Transverse colon (tissue), 4 donors: ENCODE measurements at regions not wholly inside any gene's neighbourhood (a gene's known extent, or its start where the extent isn't known, plus 50 kb on each side); places are given as distances from the start of the nearest gene placed in this dataset.

Experiments used
- DNase-seq: peaks from one replicate; pipeline ENCODE4 v3.0.0-alpha.2; 2019
- H3K27ac ChIP-seq, 4 donors: fragments of 200-600 bp; sonication (generic); 2 replicates each; pipeline ENCODE4 v1.5.1; 2016 to 2018; ENCODE audit warnings: inconsistent platforms in 4 of 4
- H3K27me3 ChIP-seq: fragments of 200-600 bp; sonication (generic); 2 replicates; pipeline ENCODE4 v1.5.1; 2017; ENCODE audit warnings: inconsistent platforms
- H3K36me3 ChIP-seq, 4 donors: fragments of 200-600 bp; sonication (generic); 2 replicates each; pipeline ENCODE4 v1.5.1; 2017 to 2019; ENCODE audit warnings: inconsistent platforms in 4 of 4
- H3K4me1 ChIP-seq, 4 donors: fragments of 200-600 bp; sonication (generic); 2 replicates each; pipeline ENCODE4 v1.5.1; 2017 to 2020; ENCODE audit warnings: inconsistent platforms in 4 of 4
- H3K4me3 ChIP-seq, 4 donors: fragments of 200-600 bp; sonication (generic); 1 replicate in 1 of 4; 2 replicates in 3 of 4; pipeline versions ENCODE4 v1.5.1 to v1.6.1; 2017 to 2019; ENCODE audit warnings: inconsistent platforms in 4 of 4
- H3K9me3 ChIP-seq, 2 donors: fragments of 200-600 bp; sonication (generic); 2 replicates each; pipeline ENCODE4 v1.5.1; 2017 to 2019; ENCODE audit warnings: inconsistent platforms in 2 of 2
- EP300 ChIP-seq: sonication (generic); formaldehyde crosslinking; IDR thresholded peaks from one replicate; pipeline ENCODE4 v1.6.1; 2017; ENCODE audit warnings: antibody characterized with exemption, low read depth
- POLR2A ChIP-seq: fragments of 450-650 bp; IDR thresholded peaks from one replicate; pipeline ENCODE4 v1.6.1; 2016; ENCODE audit warnings: antibody characterized with exemption, mild to moderate bottlenecking, moderate library complexity
- POLR2AphosphoS5 ChIP-seq, 3 donors: sonication (generic); formaldehyde crosslinking; IDR thresholded peaks; one replicate each; pipeline ENCODE4 v1.6.1; 2016; ENCODE audit warnings: antibody characterized with exemption in 3 of 3
- WGBS, 2 donors: methylation state at CpG; one replicate each; pipeline ENCODE4 v1.1.5; 2018; ENCODE audit warnings: low coverage in 1 of 2; 5-methylcytosine and 5-hydroxymethylcytosine counted together
- in situ Hi-C, 4 donors: fragments of 200-750 bp; cut with MboI; loops; one replicate each; pipeline versions ENCODE4 v1.15.0 to v1.15.1; 2017; ENCODE audit warnings: low sequenced_read_pairs in 3 of 4, low pct_ligation_motif_present in 1 of 4, low pct_unique_long_range_greater_than_20kb in 1 of 4
- intact Hi-C: fragments of 100-400 bp; cut with DNase I; formaldehyde crosslinking; loops from one replicate; pipeline ENCODE4 v1.15.1; 2023; ENCODE audit warnings: low total_unique reads
- TF ChIP-seq, protein P1 (sequence below), 5 experiments: fragments of 200-600 bp in 3 of 5; fragments of 450-650 bp in 2 of 5; sonication (generic) in 3 of 5; IDR thresholded peaks; 1 replicate in 2 of 5; 2 replicates in 3 of 5; pipeline ENCODE4 v1.5.1; 2016 to 2017; ENCODE audit warnings: antibody characterized with exemption in 5 of 5, inconsistent platforms in 3 of 5, mild to moderate bottlenecking in 2 of 5, moderate library complexity in 1 of 5

DNA sequence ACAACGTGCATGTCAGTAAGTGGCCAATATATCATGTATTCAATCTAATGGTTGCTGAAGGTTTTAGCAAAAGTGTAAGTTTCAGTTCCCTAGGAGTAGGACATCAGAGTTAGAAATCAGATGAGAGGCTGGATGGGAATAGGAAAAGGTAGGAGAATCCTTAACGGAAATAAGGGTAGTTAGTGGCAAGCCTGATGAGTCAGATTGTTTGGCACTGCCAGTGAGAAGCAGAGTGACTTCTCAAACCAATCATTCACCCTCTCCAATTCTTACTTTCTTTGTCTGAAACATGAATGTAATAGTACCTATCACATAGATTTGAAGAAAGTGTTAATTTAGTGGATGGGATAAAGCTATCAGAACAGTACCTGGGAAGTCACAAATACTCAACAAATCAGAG, 894.0 kb downstream of the NTRK3 start:
- Histone ChIP-seq H3K4me1 (no peaks in the 10 kb centered on the region), H3K9me3 (no peaks in the 10 kb centered on the region), H3K4me3 (no peak overlapping the region), H3K36me3 (no peaks in the 10 kb centered on the region), H3K27me3 (no peaks in the 10 kb centered on the region), H3K27ac (no peak overlapping the region)
- TF ChIP-seq EP300 (no peak), POLR2AphosphoS5 (IDR thresholded peaks at IDR 0.05) (no peak), POLR2A (no peak)
- TF ChIP-seq, protein P1, sequence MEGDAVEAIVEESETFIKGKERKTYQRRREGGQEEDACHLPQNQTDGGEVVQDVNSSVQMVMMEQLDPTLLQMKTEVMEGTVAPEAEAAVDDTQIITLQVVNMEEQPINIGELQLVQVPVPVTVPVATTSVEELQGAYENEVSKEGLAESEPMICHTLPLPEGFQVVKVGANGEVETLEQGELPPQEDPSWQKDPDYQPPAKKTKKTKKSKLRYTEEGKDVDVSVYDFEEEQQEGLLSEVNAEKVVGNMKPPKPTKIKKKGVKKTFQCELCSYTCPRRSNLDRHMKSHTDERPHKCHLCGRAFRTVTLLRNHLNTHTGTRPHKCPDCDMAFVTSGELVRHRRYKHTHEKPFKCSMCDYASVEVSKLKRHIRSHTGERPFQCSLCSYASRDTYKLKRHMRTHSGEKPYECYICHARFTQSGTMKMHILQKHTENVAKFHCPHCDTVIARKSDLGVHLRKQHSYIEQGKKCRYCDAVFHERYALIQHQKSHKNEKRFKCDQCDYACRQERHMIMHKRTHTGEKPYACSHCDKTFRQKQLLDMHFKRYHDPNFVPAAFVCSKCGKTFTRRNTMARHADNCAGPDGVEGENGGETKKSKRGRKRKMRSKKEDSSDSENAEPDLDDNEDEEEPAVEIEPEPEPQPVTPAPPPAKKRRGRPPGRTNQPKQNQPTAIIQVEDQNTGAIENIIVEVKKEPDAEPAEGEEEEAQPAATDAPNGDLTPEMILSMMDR (IDR thresholded peaks at IDR 0.05) = no peak
- DNase-seq = no peak
- 43 to 61% methylated on average over 2 of the region's 2 CpGs for WGBS, 2 donors
- intact Hi-C loops = no loop called here
- in situ Hi-C loops = no loop called here

DNA sequence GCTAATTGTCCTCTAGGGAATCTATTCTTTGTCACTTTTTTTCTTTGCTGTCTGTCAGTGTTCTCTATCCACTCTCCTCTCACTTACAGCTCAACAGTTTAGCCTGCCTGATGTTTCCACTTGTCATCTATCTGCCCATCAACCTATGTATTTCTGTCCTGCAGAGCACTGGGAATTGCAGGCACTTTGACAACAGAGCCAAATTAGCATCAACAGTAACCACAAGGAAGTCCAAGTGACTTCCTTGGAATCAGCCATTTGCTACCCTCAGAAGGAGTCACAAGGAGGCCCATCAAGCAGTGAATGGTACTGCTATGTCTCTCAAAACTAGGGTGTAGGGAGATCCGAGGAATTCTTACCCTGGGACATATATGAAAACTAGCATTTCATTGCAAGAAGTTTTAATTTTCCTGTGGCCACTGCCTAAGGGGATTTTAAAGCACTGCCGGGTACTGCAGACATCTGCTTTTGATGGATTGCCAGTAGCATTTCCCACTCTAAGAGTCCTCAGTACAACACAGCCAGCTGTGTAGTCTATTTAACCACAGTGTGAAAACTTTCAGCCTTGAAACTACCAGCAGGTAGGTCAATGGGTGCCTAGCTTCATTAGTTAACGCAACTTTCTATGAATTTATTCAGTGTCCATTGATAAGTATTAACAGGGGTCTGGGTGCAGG, 898.8 kb downstream of the NTRK3 start:
- WGBS, 2 donors = 50 to 54% methylated on average over 1 to 3 of the region's 3 CpGs
- DNase-seq = no peak
- Histone ChIP-seq H3K27ac (no peak overlapping the region), H3K27me3 (no peaks in the 10 kb centered on the region), H3K9me3 (no peaks in the 10 kb centered on the region), H3K36me3 (no peaks in the 10 kb centered on the region), H3K4me1 (no peaks in the 10 kb centered on the region), H3K4me3 (no peak overlapping the region)
- TF ChIP-seq EP300 (no peak), POLR2A (no peak), POLR2AphosphoS5 (IDR thresholded peaks at IDR 0.05) (no peak)
- TF ChIP-seq, protein P1 (IDR thresholded peaks at IDR 0.05) = no peak
- intact Hi-C loops (no loop called here), in situ Hi-C loops (no loop called here)

DNA sequence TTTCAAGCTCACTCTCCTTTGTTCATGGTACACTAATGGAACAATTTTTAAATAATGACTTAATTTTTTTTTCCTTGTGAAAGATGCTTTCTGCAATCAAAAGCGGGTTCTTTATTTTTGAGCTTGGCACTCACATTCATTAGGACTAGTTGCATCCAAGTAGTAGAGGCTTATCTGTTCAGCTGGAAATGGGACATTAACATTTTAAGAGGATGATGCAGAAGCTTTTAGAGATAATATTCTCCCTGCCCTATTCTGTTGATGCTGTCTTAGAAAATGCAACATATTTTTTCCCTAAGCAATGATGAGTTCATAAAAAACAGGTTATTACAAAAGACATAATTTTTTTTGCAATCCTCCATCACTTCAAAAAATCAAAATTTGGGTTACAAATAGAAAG, 900.6 kb downstream of the NTRK3 start:
- Histone ChIP-seq H3K4me1 (no peaks in the 10 kb centered on the region), H3K27ac (no peak overlapping the region), H3K27me3 (no peaks in the 10 kb centered on the region), H3K36me3 (no peaks in the 10 kb centered on the region), H3K9me3 (no peaks in the 10 kb centered on the region), H3K4me3 (no peak overlapping the region)
- no peak for DNase-seq
- in situ Hi-C loops (no loop called here), intact Hi-C loops (no loop called here)
- TF ChIP-seq EP300 (no peak), POLR2A (no peak), POLR2AphosphoS5 (IDR thresholded peaks at IDR 0.05) (no peak)
- TF ChIP-seq, protein P1 (IDR thresholded peaks at IDR 0.05) = no peak
- WGBS, 2 donors = 60 to 80% methylated on average over 1 of the region's 1 CpG

DNA sequence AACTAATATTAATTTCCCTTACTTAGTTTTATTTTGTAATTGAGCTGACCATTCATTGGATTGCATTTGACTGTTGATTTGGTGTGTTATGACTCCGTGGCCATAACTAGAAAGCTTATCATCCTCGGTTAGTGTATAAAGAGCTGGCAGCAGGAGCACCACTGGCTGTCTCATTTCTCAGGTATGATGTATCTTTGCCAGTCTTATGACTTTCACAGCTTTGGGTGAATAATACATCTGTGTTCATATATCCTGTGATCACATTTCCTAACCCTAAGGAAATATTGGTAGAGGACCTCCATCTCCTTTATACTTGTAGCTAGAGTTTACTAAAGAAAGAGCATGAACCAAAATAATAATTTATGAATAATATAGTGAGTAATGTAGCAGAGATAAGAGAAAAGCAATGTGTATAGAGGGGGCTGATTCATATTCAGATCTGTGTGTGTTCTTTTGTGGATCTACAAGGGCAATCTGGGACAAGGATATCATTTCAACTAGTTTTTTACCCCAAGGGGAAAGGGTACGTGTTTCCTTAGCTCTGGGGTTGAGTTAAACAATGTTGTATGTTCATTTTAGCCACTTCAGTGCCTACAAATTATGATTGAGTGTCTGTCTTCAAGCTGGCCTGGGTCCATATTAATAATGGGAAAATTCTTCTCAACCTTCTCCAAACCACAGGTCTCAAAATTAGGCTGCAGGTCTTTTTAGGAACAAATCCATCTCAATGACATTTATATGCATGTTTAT, 901.7 kb downstream of the NTRK3 start:
- intact Hi-C loops = no loop called here
- Histone ChIP-seq H3K27ac (no peak overlapping the region), H3K27me3 (no peaks in the 10 kb centered on the region), H3K4me3 (no peak overlapping the region), H3K9me3 (no peaks in the 10 kb centered on the region), H3K36me3 (no peaks in the 10 kb centered on the region), H3K4me1 (no peaks in the 10 kb centered on the region)
- in situ Hi-C loops = no loop called here
- no peak for TF ChIP-seq POLR2A
- no peak for TF ChIP-seq EP300
- TF ChIP-seq, protein P1 (IDR thresholded peaks at IDR 0.05) = no peak
- no peak for TF ChIP-seq POLR2AphosphoS5 (IDR thresholded peaks at IDR 0.05)
- WGBS, 2 donors = 48 to 53% methylated on average over 2 to 3 of the region's 3 CpGs
- DNase-seq = no peak
